GM12878 (cell line): ENCODE measurements at regions not wholly inside any gene's neighbourhood (a gene's known extent, or its start where the extent isn't known, plus 50 kb on each side); places are given as distances from the start of the nearest gene placed in this dataset.

ENCODE experiments used
- CTCF ChIP-seq, 3 experiments: IDR thresholded peaks in 2 of 3; conservative IDR thresholded peaks in 1 of 3; 2 replicates each; pipeline ENCODE4 v1.5.1; 2011; ENCODE audit warnings: low read depth in 3 of 3, low read length in 3 of 3, mild to moderate bottlenecking in 3 of 3, control low read depth in 2 of 3, moderate library complexity in 2 of 3, inconsistent platforms in 1 of 3, mixed read lengths in 1 of 3; ENCODE audit not compliant: control insufficient read depth in 2 of 3, insufficient read depth in 1 of 3; ENCODE audit errors: extremely low read depth in 1 of 3
- TF ChIP-seq, protein P1 (sequence below): fragments of 450-650 bp; formaldehyde crosslinking; IDR thresholded peaks from 2 replicates; pipeline ENCODE4 v1.5.0; 2022; ENCODE audit warnings: mild to moderate bottlenecking, missing genetic modification characterization

DNA sequence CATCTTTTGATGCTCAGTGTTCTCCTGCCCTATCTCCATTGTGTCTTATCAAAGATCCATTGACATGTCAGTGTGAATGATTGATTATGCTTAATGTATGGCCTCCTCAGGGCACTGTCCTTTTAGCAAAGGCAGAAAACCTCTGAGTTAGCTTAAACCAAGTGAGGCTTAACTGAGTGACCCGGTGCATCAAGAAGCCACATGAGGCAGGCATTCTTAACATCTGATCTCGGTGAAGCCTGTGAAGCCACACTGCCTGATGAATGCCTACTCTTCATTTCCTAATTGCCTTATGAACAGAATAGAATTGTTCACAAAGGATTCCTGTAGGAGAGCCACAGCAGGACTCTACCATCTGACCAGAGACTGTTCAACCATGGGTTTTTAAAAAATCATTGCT lies 168.1 kb upstream of the SOX21 start:
- TF ChIP-seq, protein P1, sequence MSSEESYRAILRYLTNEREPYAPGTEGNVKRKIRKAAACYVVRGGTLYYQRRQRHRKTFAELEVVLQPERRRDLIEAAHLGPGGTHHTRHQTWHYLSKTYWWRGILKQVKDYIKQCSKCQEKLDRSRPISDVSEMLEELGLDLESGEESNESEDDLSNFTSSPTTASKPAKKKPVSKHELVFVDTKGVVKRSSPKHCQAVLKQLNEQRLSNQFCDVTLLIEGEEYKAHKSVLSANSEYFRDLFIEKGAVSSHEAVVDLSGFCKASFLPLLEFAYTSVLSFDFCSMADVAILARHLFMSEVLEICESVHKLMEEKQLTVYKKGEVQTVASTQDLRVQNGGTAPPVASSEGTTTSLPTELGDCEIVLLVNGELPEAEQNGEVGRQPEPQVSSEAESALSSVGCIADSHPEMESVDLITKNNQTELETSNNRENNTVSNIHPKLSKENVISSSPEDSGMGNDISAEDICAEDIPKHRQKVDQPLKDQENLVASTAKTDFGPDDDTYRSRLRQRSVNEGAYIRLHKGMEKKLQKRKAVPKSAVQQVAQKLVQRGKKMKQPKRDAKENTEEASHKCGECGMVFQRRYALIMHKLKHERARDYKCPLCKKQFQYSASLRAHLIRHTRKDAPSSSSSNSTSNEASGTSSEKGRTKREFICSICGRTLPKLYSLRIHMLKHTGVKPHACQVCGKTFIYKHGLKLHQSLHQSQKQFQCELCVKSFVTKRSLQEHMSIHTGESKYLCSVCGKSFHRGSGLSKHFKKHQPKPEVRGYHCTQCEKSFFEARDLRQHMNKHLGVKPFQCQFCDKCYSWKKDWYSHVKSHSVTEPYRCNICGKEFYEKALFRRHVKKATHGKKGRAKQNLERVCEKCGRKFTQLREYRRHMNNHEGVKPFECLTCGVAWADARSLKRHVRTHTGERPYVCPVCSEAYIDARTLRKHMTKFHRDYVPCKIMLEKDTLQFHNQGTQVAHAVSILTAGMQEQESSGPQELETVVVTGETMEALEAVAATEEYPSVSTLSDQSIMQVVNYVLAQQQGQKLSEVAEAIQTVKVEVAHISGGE (CRISPR knock-in tag) = no peak
- no peak for TF ChIP-seq CTCF (IDR thresholded peaks at IDR 0.05 in 2 of 3, conservative IDR thresholded peaks at IDR 0.05 in 1 of 3; ENCODE audit: control insufficient read depth in 2 of 3, extremely low read depth in 1 of 3, insufficient read depth in 1 of 3, low read depth in 3 of 3, low read length in 3 of 3)
